ENCODE measurements at regions not wholly inside any gene's neighbourhood (a gene's known extent, or its start where the extent isn't known, plus 50 kb on each side); places are given as distances from the start of the nearest gene placed in this dataset.

- H3K9me3 Mint-ChIP-seq (ENCODE audit: low read depth), result peaks cover 6% of the 10 kb centered on the region
- H3K27me3 Mint-ChIP-seq, result no peaks in the 10 kb centered on the region
- DNase-seq (ENCODE audit: low spot score, unreplicated experiment), result no peak
- no peak overlapping the region for H3K27ac Mint-ChIP-seq
- H3K4me3 Mint-ChIP-seq (ENCODE audit: low read depth), result no peak overlapping the region
- no peaks in the 10 kb centered on the region for H3K4me1 Mint-ChIP-seq (ENCODE audit: low read depth)
- no peaks in the 10 kb centered on the region for H3K36me3 Mint-ChIP-seq (ENCODE audit: insufficient read depth)
- TF ChIP-seq CTCF (IDR thresholded peaks at IDR 0.05; ENCODE audit: unreplicated experiment), result no peak
Observed at GRCh38 chr16:11428623-11428953, 83.3 kb downstream of the RMI2 start.

GRCh38 chr16:11429123-11429522, 83.9 kb downstream of the RMI2 start:
- no peaks in the 10 kb centered on the region for H3K27me3 Mint-ChIP-seq
- TF ChIP-seq CTCF (IDR thresholded peaks at IDR 0.05; ENCODE audit: unreplicated experiment), result no peak

GRCh38 chr16:11429823-11430222, 84.6 kb downstream of the RMI2 start:
- Mint-ChIP-seq H3K4me3 (ENCODE audit: low read depth) (no peak overlapping the region), H3K27me3 (no peaks in the 10 kb centered on the region), H3K36me3 (ENCODE audit: insufficient read depth) (no peaks in the 10 kb centered on the region), H3K9me3 (ENCODE audit: low read depth) (peaks cover 6% of the 10 kb centered on the region), H3K27ac (no peak overlapping the region), H3K4me1 (ENCODE audit: low read depth) (no peaks in the 10 kb centered on the region)
- DNase-seq (ENCODE audit: low spot score, unreplicated experiment), result no peak
- no peak for TF ChIP-seq CTCF (IDR thresholded peaks at IDR 0.05; ENCODE audit: unreplicated experiment)

More at GRCh38 chr16:11429123-11429522, 83.9 kb downstream of the RMI2 start:
- Mint-ChIP-seq H3K36me3 (ENCODE audit: insufficient read depth) (no peaks in the 10 kb centered on the region), H3K9me3 (ENCODE audit: low read depth) (peaks cover 6% of the 10 kb centered on the region), H3K4me1 (ENCODE audit: low read depth) (no peaks in the 10 kb centered on the region), H3K27ac (no peak overlapping the region), H3K4me3 (ENCODE audit: low read depth) (no peak overlapping the region)
- no peak for DNase-seq (ENCODE audit: low spot score, unreplicated experiment)

GRCh38 chr16:11430601-11431317, 85.5 kb downstream of the RMI2 start:
- no peaks in the 10 kb centered on the region for H3K27me3 Mint-ChIP-seq
- no peak for DNase-seq (ENCODE audit: low spot score, unreplicated experiment)
- H3K36me3 Mint-ChIP-seq (ENCODE audit: insufficient read depth), result no peaks in the 10 kb centered on the region
- no peak overlapping the region for H3K4me3 Mint-ChIP-seq (ENCODE audit: low read depth)
- no peak for TF ChIP-seq CTCF (IDR thresholded peaks at IDR 0.05; ENCODE audit: unreplicated experiment)
- peaks cover 6% of the 10 kb centered on the region for H3K9me3 Mint-ChIP-seq (ENCODE audit: low read depth)
- no peak overlapping the region for H3K27ac Mint-ChIP-seq
- no peaks in the 10 kb centered on the region for H3K4me1 Mint-ChIP-seq (ENCODE audit: low read depth)

- H3K4me1 Mint-ChIP-seq (ENCODE audit: low read depth), result no peaks in the 10 kb centered on the region
- DNase-seq (ENCODE audit: low spot score, unreplicated experiment), result no peak
- H3K9me3 Mint-ChIP-seq (ENCODE audit: low read depth), result peaks cover 6% of the 10 kb centered on the region
- H3K27me3 Mint-ChIP-seq, result peaks cover 3% of the 10 kb centered on the region
- no peaks in the 10 kb centered on the region for H3K36me3 Mint-ChIP-seq (ENCODE audit: insufficient read depth)
- H3K27ac Mint-ChIP-seq, result no peak overlapping the region
- no peak overlapping the region for H3K4me3 Mint-ChIP-seq (ENCODE audit: low read depth)
- no peak for TF ChIP-seq CTCF (IDR thresholded peaks at IDR 0.05; ENCODE audit: unreplicated experiment)
Observed at GRCh38 chr16:11431915-11432465, 86.7 kb downstream of the RMI2 start.
